ENCODE measurements at regions not wholly inside any gene's neighbourhood (a gene's known extent, or its start where the extent isn't known, plus 50 kb on each side); places are given as distances from the start of the nearest gene placed in this dataset.

- no peak for DNase-seq (ENCODE audit: low spot score)
Observed at GRCh38 chr14:97210202-97210601, 413.0 kb downstream of the VRK1 start.

GRCh38 chr14:97212399-97212798, 415.2 kb downstream of the VRK1 start:
- DNase-seq (ENCODE audit: low spot score): no peak

DNA sequence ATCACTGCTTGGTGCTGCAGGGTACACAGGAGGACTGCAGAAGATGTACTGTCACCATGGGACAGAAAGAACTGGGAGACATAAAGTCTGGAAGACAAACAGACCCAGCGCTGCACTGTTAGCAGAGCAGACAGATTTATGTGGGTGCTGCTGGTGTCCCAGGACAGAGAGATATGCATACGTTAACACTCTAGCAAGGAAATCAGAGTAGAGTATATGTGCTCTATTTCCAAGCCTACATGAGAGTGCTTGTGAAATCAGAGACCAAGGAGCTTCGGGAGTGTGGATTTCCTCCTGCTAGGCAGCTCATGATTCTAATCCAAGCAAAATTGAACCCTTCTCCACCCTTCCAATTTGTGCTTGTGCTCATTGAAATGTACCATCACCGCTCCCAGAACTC, 416.5 kb downstream of the VRK1 start:
- no peak for DNase-seq (ENCODE audit: low spot score)

DNA sequence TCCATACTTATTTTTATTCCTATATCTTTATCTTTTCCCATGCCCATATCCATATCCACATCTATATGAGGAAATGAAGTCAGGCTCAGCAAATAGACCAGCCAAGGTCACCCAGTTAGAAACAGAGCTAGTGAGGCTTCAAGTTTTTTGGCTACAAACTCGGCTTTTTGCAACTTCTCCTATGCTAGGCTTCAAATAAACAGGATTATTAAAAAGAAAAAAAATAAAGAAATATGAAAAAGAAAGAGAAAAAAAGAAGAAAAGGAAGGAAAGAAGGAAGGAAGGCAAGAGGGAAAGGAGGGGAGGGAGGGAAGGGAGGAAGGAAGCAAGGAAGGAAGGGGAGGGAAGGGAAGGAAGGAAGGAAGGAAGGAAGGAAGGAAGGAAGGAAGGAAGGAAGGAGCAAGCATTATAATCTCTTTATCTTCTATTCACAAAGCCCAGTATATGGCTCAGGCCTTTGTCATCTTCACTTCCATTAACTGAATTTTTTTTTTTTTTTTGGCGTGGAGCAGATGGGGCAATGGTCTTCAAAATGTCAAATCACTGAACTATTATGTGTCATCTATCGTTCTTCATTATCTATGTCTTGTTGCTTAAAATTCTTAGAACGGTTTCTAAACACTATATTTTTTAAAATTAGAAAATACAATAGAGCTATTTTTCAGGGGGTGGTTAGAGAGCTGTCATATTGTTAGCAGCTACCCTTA, 418.2 kb downstream of the VRK1 start:
- no peak for DNase-seq (ENCODE audit: low spot score)

GRCh38 chr14:97217111-97217885, 420.1 kb downstream of the VRK1 start:
- DNase-seq (ENCODE audit: low spot score): no peak

DNA sequence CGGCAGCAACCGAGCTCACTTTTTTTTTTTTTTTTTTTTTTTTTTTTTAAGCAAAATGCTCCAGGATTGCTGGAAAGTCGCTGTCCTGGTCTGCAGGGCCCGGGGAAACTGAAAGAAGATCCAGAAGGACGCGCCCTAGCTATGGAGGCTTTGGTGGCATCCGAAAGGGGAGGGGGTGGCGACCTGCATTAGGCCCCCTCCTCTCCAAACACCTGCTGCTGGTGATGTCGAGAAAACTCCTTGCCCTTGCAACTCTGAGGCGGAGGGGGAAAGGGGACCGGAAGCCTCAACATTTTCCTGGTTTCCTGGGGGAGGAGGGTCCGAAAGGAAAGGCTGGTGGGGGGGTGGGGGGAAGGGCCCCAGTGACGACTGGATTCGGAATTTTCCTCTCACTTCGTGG, 421.1 kb downstream of the VRK1 start:
- no peak for DNase-seq (ENCODE audit: low spot score)

DNA sequence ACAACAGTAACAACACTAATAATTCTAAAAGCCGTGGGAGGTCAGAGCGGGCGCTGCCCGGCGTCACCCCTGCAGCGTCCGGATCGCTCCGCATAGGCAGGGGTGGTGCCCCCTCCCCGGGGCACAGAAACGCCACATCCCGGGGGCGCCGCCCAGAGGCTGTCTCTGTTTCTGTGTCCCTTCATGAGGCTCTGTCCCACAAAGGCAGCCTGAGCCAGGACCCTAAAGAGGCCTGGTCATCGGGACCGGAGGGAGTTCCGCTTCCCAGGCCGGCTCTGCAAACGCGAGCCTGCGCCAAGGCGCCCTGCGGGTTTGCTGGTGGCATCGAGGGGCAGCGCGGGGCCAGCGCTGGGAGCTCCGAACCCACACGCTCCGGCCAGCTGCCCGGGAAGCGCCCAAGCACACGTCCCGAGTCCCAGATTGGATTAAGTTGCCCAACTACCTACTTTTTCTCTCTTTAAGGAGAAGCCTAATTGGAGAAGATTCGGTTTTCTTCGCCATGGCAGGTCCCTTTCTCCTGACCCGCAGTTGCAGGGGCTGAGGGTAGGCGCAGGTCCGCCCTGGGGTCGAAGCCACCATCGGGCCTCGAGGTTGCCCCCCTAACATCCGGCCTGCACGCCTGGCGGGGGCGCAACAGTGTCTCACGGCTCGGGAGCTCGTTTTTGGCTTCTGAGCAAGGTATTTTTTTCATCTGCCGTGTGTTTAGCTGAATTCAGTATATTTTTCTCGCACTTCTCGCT, 421.7 kb downstream of the VRK1 start:
- DNase-seq (ENCODE audit: low spot score): peak; percentile 11

- DNase-seq (ENCODE audit: low spot score): no peak
Observed at GRCh38 chr14:97219431-97220017, 422.3 kb downstream of the VRK1 start.

DNA sequence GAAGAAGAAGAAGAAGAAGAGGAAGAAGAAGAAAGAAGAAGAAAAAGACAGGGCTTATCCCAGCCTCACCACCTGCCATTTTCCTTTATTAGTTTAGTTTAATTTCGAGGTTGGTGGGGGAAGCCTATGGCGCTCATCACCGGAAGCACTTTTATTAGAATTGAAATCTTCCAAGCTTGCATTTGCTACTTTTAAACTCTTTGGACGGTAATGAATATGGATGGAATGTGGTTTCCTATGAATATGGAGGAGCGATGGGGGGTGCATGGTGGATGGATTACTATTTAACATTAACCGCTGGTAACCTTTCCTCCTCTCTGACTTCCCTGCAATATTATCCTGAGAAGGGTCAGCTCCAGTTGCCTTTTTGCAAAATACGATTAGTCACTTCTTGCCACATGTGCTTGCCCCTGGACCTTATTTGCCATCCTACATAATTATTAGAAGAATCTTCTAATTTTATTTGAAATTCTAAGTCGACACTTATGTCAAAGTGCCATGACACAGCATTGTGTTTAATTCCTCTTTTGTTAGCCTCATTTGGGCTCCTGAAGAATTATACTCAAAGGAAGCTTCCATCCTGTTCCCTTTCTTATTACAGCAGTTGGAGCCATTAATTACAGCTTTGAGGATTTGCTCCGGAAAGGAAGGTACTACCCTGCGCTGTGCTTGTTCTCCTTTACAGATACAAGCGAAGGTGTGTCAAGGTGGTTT, 424.5 kb downstream of the VRK1 start:
- DNase-seq (ENCODE audit: low spot score): no peak

GRCh38 chr14:97224016-97224415, 426.8 kb downstream of the VRK1 start:
- DNase-seq (ENCODE audit: low spot score): no peak

DNA sequence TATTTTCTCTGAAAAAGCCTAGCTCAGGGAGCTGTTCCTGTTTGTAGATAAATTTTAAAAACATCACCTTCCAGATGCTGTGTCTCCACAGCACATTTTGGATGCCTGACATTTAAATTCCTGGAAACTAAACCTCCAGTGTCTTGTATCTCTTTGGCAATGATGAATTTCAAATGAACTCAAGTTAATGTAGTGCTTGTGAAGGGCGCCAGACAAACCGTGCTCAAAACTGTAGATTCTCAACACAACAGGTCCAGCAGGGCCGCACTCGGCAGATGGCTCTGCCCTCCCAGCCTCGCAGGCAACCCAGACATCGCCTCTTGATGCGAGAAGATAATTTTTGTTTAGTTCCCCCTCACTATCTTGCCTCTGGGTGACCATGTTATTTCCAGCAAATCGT, 432.9 kb downstream of the VRK1 start:
- DNase-seq (ENCODE audit: low spot score): no peak

DNA sequence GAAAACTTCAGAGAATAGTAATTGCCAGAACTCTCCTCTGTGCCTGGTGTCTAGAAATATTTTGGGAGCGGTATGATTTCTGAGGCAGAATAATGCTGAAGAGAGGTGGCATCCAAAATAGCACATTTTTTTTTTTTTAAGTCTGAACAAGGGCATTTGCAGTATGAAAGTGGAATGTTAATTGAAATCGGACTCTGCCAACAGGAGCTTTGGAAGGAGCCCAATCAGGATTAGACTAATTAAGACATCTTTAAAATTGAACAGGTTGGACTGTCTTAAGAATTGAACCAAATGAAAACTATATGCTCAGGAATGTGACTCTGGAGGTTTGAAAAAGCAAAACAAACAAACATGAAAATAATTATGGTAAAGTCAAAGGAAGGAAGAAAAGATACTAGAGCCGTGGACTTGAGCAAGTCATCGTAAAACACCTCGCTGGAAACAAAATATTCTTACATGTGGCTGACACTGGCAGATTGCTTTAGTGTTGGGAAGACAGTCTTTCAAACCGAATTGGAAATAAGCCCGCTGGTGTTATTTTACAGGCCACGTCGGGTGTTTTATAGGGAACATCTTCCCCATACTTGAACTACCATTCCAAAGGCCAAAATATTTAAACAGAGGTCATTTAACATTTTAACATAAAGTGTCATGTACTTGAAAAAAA, 436.3 kb downstream of the VRK1 start:
- DNase-seq (ENCODE audit: low spot score): no peak

- no peak for DNase-seq (ENCODE audit: low spot score)
Observed at GRCh38 chr14:97246648-97247047, 449.5 kb downstream of the VRK1 start.

DNA sequence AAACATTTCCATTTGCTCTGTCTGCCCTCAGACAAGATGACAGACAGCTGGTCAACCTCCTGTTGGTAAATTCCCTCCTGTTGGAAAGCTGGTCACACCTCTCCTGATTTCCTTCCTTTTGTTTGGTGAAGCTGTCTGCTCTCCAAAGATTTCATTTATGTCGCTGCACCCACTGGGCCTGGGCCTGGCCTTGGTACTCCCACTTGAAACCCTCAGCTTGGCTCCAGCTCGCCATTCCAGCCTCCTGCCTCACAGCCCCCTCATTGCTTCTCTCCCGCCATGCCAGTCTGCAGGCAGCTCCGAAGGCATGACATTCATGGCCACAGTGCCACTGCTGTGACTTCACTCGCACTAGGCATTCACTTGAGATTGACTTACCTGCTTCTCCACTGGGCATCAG, 451.8 kb downstream of the VRK1 start:
- no peak for DNase-seq (ENCODE audit: low spot score)

DNA sequence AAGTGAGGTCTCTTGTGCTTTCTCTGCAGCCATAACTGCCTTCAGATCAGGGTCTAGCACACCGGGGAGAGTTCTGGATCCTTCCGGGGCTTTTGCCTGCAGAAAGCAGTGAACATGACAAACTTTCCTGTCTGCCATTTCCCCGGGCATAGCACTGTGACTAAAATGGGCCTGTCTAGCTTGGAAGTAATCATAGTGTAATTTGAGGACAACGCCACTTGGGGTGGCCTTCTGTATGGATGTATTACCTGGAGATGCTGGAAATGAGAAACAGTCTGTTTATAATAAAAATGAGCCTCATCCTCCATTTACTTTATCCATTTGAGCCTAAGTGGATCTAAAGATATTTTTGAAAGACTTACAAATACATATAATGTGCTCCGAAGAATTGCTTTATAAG, 453.7 kb downstream of the VRK1 start:
- no peak for DNase-seq (ENCODE audit: low spot score)

- no peak for DNase-seq (ENCODE audit: low spot score)
Observed at GRCh38 chr14:97251491-97252155, 454.4 kb downstream of the VRK1 start.

DNA sequence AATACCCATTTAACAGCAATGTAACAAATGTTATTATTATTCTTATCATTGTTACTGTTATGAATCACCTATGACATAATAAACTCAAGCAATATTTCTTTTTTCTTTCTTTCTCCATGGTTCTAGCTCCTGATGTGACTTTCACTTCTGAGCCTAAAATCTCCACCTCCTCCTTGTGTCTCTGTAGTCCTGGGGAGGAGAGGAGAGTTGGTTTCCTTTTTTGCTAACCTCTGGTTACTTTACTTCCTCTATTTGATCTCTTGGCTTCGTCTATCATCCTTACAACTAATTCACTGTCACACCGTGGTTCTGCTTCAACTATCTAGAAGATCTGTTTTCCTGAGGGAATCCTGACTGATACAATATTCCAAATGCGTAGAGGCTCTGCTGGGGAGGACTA, 456.6 kb downstream of the VRK1 start:
- no peak for DNase-seq (ENCODE audit: low spot score)

DNA sequence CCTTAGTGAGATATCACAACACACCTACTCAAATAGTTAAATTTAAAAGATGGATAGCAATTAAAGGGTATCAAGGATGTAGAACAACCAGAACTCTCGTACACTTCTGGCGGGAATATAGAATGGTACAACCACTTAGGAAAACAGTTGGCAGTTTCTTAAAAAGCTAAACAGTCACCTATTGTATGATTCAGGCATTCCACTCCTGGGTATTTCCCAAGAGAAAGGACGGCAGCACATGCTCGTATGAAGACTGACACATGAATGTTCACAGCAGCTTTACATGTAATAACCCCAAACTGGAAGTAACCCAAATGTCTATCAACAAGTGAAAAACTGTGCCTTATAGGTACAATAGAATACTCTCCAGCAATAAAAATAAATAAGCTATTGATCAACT, 465.2 kb downstream of the VRK1 start:
- DNase-seq (ENCODE audit: low spot score): no peak

DNA sequence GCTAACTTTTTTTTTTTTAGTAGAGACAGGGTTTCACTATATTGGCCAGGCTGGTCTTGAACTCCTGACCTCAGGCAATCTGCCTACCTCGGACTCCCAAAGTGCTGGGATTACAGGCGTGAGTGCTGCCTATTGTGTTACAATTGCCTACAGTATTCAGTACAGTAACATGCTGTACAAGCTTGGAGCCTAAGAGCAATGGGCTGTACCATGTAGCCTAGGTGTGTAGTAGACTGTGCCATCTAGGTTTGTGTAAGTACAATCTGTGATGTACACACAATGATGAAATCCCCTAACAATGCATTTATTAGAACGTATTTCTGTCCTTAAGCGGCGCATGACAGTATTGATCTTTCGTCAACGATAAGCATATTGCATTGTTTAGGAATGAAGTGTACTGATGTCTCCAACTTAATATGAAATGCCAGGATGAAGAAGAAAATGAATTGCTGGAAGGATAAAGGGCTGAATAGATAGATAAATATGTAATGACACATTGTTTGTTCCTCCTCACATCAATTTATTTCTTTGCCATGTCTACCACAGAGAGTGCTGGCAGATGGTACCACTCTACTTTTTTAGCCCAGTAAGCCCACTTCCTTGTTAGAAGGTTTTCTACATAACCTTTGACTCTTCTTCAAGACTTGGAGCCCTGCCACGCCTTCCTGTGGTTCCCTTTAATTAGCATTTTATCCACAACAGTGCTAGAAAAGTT, 467.5 kb downstream of the VRK1 start:
- DNase-seq (ENCODE audit: low spot score): no peak

DNA sequence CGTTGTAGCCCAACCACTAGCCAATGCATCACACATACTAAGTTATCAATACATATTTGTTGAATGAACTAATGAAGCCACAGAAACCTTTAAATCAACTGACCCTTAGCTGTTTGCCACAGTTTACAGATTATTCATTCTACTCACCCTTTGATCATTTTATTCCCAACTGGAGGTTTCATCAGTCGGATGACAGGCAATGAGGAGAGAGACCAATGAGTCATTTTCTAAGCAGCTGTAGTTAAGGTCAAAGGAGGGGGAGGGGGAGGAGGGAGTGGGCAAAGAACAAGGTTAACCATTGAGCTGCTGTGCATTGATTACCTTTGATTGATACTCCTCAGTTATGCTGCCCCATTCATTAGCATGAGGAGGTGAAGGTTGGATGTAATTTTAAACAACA, 469.5 kb downstream of the VRK1 start:
- no peak for DNase-seq (ENCODE audit: low spot score)
